Mononuclear cell (primary cell): ENCODE measurements at regions not wholly inside any gene's neighbourhood (a gene's known extent, or its start where the extent isn't known, plus 50 kb on each side); places are given as distances from the start of the nearest gene placed in this dataset.

Experiments used
- H3K27me3 ChIP-seq: 2 replicates; pipeline ENCODE4 v1.6.0; 2011; ENCODE audit warnings: low read length, control low read depth; ENCODE audit not compliant: insufficient read depth
- H3K4me1 ChIP-seq: 2 replicates; pipeline ENCODE4 v1.5.1; 2011; ENCODE audit warnings: mild to moderate bottlenecking, low read length, control low read depth; ENCODE audit not compliant: insufficient read depth
- H3K4me3 ChIP-seq: 2 replicates; pipeline ENCODE4 v1.5.1; 2011; ENCODE audit warnings: mild to moderate bottlenecking, low read length, moderate library complexity
- H3K9me3 ChIP-seq: 2 replicates; pipeline ENCODE4 v1.5.1; 2011; ENCODE audit warnings: low read depth, mild to moderate bottlenecking, control low read depth, low read length

DNA sequence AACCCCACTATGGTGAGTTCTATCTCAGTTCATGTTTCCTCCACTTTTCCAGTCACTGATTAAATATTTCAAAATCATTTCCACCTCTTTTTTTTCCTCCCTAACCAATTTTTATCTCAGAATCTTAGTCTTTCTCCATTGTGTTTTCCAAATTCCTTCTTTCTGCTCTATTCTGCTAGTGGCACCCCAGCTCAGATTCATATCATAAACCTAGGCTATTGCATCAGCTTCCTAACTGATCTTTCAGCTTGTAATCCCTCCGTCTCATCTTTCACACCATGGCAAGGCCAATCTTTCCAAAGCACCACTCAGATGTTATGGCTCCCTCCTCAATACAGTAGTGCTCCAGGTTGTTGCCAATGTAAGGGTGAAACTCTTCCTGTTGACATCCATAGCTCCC, 631.9 kb downstream of the PLPP3 start:
- Histone ChIP-seq H3K27me3 (no peaks in the 10 kb centered on the region), H3K9me3 (no peaks in the 10 kb centered on the region), H3K4me3 (no peak overlapping the region), H3K4me1 (no peaks in the 10 kb centered on the region)

DNA sequence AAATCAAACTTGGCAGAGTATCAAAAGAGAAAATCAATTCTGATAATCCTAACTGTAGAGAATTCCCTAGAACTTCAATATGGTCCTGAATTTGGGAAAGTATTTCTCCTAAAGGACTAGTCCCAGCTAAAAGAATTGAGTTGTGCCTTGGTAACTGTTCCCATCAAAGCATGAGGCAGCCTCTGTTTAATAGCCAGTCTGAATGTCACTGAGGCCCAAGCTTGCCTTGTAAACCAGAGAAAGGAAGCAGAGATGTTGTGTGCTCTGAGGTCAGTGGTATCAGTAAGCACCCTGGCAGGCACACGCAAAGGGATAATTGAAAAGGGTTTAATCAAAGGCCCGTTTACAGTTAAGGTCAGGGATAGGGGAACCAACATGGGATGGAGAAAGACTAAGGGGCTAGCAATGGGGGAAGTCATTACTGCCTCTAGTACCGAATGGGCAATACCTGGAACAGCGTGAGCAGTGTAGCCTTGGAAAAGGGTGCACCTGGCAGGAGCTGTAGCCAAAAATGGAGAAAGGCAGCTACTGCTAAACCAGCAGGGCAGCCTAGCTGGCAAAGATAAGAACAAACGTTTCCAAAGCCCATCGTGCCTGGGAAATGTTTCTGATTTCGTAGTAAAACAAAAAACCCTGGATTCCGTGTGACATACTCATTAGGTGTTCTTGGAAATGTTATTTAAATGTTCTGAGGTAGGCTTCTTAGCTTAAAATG, 635.5 kb downstream of the PLPP3 start:
- Histone ChIP-seq H3K4me3 (no peak overlapping the region), H3K9me3 (no peaks in the 10 kb centered on the region), H3K27me3 (no peaks in the 10 kb centered on the region), H3K4me1 (no peaks in the 10 kb centered on the region)

DNA sequence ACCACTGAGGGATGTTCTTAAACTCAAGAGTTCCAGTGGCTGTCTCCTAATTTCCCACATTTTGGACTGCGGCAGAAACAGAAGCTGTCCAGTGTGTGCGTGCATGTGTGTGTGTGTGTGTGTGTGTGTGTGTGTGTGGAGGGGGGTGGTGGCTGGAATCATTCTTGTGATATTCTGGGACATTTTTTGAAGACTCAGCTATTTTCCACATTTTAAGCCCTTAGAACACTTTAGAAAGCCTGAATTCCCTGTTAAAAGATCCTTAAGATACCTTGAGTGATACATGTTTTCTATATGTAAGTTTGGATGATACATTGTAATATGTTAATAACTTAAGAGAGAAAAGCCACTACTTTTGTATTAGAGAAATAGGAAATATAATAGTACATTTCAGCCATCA, 636.4 kb downstream of the PLPP3 start:
- H3K4me3 ChIP-seq = no peak overlapping the region
- H3K4me1 ChIP-seq = no peaks in the 10 kb centered on the region
- no peaks in the 10 kb centered on the region for H3K9me3 ChIP-seq
- H3K27me3 ChIP-seq = no peaks in the 10 kb centered on the region

DNA sequence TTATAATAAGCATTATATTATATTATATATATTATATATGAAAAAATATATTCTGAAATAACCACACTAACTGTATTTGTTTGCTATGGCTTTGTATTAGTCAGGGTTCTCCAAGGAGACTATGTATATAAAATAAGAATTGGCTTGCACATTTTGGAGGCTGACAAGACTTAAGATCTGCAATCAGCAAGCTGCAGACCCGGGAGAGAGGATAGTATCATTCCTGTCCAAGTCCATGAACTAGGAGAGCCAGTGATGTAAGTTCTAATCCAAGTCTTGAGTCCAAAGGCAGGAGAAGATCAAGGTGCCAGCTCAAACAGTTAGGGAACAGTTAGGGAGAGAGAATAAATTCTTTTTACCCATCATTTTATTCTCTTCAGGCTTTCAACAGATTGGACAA, 639.5 kb downstream of the PLPP3 start:
- no peaks in the 10 kb centered on the region for H3K4me1 ChIP-seq
- no peaks in the 10 kb centered on the region for H3K9me3 ChIP-seq
- H3K27me3 ChIP-seq = no peaks in the 10 kb centered on the region
- no peak overlapping the region for H3K4me3 ChIP-seq

DNA sequence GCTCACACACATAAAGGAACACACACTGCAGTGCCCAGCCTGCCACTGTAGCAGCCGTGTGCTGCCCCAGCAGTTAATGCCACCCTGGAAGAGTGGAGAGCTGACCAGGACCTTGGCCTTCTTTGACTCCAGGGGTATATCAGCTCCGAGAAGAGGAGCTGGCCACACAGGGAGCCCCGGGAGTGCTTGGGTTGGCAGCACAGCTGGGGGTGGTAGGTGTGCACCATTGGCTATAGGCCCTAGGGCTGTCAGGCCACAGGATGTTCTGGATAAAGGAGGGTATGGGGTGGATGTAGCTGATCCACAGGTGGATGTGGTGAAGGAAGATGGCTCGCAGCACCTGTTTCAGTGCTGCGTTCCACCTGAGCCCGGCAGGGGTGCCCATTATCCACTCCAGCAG, 640.5 kb downstream of the PLPP3 start:
- Histone ChIP-seq H3K9me3 (no peaks in the 10 kb centered on the region), H3K4me1 (no peaks in the 10 kb centered on the region), H3K4me3 (no peak overlapping the region), H3K27me3 (no peaks in the 10 kb centered on the region)

DNA sequence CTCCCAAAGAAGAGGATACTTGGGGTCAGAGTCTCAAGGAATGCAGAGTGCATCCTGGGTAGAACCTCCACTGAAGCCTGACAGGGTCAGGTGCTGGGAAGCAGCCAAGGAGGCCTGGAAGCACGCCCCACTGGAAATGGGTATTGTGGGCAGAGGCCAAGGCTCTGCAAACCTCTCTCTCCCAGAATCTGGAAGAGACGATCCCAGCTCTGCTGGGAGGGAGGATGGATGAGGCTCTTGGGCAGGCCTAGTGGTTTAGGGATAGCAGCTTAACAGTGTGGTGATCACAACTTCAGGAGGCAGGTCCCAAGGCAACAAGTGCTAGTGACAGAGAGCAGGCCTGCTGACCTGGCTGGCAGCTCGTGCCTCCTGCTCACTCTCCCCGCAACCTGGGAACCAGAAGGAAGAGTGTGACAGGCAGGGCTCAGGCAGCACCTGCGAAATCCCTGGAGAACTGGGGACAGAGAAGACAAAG, 641.0 kb downstream of the PLPP3 start:
- Histone ChIP-seq H3K4me1 (no peaks in the 10 kb centered on the region), H3K4me3 (no peak overlapping the region), H3K27me3 (no peaks in the 10 kb centered on the region), H3K9me3 (no peaks in the 10 kb centered on the region)

DNA sequence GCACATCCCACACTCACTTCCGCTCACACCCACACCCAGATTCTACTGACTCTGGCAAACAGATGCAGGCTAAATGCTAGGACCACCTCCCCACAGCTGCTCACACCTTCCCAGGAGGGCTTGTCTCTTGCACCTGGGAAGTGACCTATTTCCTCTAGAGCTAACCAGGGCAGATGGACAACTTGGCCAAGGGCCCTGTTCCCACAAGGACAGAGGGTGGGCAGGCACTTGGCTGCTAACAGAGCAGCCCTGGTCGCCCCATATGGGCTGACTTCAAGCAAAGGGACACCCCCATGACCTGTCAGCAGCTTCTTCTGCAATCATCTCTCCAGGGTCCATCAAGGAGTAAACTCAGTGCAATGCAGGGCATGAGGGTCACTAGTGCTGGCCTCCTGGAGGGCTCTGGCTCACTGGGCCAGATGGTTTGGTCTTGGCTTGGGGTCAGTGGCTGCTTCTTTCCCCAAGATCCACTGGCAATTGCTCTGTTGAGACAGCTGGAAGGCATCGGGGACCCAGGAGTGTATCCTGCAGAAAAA, 641.5 kb downstream of the PLPP3 start:
- Histone ChIP-seq H3K4me1 (no peaks in the 10 kb centered on the region), H3K27me3 (no peaks in the 10 kb centered on the region), H3K4me3 (no peak overlapping the region), H3K9me3 (no peaks in the 10 kb centered on the region)

DNA sequence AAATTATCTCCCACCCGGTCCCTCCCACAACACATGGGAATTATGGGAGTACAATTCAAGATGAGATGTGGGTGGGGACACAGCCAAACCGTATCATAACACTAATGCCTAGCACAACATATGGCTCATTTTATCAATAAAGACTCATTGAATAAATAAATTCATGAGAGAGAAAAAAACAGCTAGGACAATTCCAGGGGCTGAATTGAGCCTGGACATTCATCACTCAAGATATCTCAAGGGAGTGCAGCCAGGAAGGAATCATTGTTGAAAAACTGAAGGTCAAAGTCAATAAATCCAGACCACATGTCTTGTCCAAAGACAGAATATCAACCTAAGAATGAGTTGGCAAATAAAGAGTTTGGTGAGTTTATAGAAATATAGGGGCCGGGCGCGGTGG, 644.1 kb downstream of the PLPP3 start:
- H3K9me3 ChIP-seq = no peaks in the 10 kb centered on the region
- no peaks in the 10 kb centered on the region for H3K27me3 ChIP-seq
- no peaks in the 10 kb centered on the region for H3K4me1 ChIP-seq
- H3K4me3 ChIP-seq = no peak overlapping the region

DNA sequence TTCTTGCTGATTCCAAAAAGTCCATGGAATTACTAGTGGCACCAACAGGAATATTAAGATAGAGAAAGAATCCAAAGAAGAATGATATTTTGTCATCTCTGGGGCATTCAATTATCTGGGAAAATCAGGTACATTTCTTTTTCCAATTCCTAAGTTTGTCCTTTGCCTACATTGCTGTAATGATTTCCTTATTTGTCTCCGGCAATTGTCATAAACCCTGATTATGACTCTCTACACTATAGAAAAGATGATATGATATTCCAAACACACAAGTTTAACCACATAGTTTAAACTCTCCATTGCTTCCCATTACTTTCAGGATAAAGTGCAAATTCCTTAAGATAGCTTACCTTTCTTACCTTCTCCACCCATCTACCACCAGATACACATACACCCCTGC, 647.0 kb downstream of the PLPP3 start:
- Histone ChIP-seq H3K4me3 (no peak overlapping the region), H3K9me3 (no peaks in the 10 kb centered on the region), H3K27me3 (no peaks in the 10 kb centered on the region), H3K4me1 (no peaks in the 10 kb centered on the region)

DNA sequence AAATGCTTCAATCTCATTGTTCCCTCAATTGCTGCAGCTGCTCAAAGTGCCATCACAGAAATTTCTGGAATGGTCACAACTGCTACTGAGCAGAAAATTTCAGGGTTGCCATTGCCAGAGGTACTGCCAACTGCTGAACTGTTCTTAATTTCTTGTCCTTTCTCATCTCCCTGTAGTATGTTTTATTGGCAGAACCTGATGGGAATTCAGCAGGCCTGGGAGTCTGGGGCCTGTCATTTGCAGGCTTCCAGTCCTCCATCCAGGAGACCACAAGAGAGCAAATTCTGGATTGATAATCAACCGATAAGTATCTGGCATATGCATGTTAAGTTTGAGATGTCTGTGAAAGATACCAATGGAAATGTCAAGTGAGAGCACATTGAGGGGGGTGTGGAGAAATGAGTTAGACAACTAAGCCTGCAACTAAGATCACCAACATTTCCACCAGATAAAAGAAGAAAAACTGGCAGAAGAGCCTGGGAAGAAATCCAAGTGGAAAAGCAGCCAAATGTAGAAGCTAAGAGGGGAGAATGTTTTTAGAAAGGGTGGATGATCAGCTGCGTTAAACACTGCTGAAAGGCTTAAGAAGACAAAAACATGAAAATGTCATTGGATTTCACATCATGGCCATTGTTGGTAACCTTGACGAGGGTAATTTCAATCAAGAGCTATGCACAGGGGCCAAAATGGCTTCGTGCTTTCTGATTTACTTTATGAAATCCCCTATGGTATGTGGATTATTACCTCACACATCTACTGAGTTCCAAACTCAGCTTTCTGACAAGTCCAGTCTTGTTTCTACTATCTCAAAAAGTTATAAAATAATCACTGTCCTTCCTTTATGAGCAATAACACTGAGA, 648.1 kb downstream of the PLPP3 start:
- Histone ChIP-seq H3K4me1 (no peaks in the 10 kb centered on the region), H3K9me3 (no peaks in the 10 kb centered on the region), H3K27me3 (no peaks in the 10 kb centered on the region), H3K4me3 (no peak overlapping the region)

DNA sequence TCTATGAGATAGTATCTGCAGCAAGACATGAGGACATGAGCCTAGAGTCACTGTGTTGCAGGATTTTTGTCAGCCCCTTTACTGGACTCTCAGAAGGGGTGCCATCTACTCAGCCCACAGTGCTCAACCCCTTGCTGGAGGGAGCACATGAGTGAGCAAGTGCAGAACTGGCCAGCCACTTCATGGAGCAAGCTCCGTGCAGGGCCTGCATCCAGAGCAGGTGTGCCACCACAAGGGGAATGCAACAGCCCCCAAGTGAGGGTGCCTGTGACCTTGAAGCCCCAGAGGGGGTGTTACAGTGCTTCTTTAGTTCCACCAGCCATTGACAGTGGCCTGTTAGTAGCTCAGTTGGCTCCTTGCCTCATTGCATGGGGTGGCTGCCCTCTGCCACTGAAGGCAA, 649.7 kb downstream of the PLPP3 start:
- H3K27me3 ChIP-seq = no peaks in the 10 kb centered on the region
- no peak overlapping the region for H3K4me3 ChIP-seq
- H3K4me1 ChIP-seq = no peaks in the 10 kb centered on the region
- H3K9me3 ChIP-seq = no peaks in the 10 kb centered on the region

DNA sequence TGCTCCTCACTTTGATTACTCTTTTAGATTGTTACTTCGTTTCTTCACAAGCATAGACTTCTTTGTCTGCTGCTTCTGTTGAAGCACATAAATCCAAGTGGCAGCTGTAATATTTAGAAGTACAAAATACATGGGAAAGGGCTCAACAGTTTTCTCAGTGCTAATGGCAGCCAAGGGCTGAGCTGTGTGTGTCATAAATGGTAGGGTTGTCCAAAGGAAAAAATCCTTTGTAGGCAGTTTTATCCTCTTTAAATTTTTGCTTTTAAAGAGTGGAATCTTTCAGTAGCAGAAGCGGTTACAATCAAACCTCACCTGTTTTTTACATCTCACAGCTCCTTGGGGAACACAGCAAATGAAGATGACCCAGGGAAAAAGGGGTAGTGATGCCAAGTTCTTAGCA, 650.8 kb downstream of the PLPP3 start:
- H3K27me3 ChIP-seq = no peaks in the 10 kb centered on the region
- no peaks in the 10 kb centered on the region for H3K4me1 ChIP-seq
- H3K4me3 ChIP-seq = no peak overlapping the region
- H3K9me3 ChIP-seq = no peaks in the 10 kb centered on the region

DNA sequence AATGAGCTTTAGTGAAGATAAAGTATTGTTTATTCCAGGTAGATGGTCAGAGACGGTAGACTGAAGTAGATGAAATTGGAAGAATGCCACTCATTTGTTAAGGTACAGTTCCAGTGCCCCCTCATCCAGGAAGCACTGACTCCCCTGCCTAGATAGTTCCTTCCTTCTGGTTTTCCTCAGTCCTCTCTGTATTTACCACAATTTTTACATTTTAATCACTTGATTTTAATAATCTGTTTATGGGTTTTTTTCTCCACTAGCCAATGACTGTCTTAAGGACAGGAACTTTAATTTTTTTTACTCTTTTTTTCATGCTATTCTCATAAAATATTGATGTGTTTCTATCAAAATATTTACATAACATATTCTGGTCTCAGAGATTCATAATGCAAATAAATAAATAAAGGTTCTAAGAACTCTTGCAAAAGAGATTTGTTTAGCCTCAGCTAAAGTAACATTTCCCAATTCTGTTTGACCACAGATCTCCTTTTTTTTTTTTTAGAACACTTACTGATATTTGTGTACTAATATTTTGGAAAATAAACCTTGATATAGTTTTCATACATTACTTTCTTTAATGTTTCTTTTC, 651.6 kb downstream of the PLPP3 start:
- H3K4me1 ChIP-seq = no peaks in the 10 kb centered on the region
- no peak overlapping the region for H3K4me3 ChIP-seq
- no peaks in the 10 kb centered on the region for H3K27me3 ChIP-seq
- no peaks in the 10 kb centered on the region for H3K9me3 ChIP-seq

DNA sequence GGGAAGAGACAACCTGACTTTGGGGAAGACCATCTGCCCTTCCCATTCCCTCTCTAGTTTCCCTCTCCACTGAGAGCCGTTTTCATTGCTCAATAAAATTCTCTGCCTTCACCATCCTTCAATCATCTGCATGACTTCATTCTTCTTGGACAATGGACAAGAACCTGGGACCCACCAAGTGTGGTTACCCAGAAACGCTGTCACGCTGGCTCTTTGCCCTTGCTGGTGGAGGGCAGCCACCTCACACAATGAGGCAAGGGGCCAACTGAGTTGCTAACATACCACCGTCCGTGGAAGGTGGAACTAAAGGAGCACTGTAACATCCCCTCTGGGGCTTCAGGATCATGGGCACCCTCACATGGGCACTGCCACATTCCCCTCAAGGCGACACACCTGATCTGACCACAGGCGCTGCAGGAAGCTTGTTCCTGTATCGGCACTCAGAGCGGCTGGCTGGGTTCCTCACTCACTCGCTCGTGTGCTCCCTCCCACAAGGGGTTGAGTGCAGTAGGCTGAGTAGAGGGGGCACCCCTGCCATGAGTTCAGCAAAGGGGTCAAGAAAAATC, 652.4 kb downstream of the PLPP3 start:
- no peaks in the 10 kb centered on the region for H3K4me1 ChIP-seq
- H3K9me3 ChIP-seq = no peaks in the 10 kb centered on the region
- no peak overlapping the region for H3K4me3 ChIP-seq
- H3K27me3 ChIP-seq = no peaks in the 10 kb centered on the region

DNA sequence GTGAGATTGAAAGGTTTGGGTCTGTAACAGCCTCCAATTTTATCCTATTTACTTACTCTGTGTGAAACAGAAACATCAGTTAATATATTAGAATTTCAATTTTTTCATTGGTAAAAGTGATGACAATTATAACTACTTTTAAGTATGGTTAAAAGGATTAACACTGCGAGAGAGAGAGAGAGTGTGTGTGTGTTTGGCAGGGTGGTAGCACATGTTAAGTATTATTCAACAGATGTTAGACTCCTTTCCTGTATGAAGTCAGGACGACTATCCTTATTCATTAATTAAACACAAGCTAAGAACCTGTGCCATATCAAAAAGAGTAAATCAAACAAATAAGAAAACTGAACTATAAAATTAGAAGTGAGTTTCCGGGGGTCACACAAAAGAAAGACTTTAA, 662.5 kb downstream of the PLPP3 start:
- Histone ChIP-seq H3K4me1 (no peaks in the 10 kb centered on the region), H3K27me3 (no peaks in the 10 kb centered on the region), H3K4me3 (no peak overlapping the region), H3K9me3 (no peaks in the 10 kb centered on the region)
